GM12874 (cell line): ENCODE measurements at regions not wholly inside any gene's neighbourhood (a gene's known extent, or its start where the extent isn't known, plus 50 kb on each side); places are given as distances from the start of the nearest gene placed in this dataset.

Experiments used
- TF ChIP-seq, protein P1 (sequence below): IDR thresholded peaks from 2 replicates; pipeline ENCODE4 v1.5.1; 2011; ENCODE audit warnings: low read depth, mild to moderate bottlenecking, control low read depth, low read length, moderate library complexity; ENCODE audit not compliant: insufficient read depth

DNA sequence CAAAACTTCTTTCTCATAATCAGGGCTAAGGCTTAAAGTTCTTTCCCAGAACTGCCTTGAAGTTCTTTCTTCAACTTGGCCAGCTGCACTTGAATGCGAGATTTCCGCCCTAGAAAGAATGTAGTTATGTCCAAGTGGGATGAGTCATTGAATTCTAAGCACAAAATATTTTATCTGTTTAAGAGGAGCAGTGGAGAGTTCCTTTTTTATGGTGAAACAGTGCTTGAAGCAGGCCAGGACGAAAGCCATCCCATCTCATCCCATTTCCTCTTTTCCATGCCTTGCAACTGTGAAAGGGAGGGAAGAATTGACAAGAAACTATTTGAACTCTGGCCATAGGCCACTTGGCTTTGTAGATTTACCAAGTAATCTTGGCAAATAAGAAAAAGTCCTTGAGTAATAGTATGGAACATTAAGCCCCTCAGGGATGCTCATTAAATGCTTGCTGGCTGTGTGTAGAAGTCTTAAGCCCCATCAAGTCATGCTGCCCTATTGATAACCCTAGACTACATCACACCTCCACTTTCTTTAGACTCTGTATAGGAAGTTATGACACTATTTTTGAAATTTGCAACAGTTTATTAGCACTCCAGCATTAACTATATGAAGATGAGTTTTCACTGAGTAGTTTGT is 174.5 kb downstream of the KCTD12 start:
- TF ChIP-seq, protein P1, sequence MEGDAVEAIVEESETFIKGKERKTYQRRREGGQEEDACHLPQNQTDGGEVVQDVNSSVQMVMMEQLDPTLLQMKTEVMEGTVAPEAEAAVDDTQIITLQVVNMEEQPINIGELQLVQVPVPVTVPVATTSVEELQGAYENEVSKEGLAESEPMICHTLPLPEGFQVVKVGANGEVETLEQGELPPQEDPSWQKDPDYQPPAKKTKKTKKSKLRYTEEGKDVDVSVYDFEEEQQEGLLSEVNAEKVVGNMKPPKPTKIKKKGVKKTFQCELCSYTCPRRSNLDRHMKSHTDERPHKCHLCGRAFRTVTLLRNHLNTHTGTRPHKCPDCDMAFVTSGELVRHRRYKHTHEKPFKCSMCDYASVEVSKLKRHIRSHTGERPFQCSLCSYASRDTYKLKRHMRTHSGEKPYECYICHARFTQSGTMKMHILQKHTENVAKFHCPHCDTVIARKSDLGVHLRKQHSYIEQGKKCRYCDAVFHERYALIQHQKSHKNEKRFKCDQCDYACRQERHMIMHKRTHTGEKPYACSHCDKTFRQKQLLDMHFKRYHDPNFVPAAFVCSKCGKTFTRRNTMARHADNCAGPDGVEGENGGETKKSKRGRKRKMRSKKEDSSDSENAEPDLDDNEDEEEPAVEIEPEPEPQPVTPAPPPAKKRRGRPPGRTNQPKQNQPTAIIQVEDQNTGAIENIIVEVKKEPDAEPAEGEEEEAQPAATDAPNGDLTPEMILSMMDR, result no peak

DNA sequence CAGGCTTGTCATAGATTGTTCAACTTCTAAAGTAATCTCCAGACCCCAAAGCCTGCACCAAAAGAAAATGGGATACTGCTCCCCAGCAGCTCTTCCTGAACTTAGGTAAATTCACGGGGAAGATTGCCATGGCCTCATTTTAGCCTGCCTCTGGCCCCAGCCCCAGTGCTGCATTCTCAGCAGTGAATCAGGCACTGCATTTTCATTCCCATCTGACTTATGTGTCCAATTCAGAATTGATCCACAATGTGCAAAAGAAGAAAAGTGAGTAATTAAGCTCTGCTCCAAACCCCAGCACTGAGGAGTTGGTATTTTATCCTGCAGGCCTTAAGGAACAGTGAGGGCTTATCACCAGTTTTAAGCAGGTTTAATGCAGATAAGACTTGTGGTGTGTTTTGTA is 176.4 kb downstream of the KCTD12 start:
- TF ChIP-seq, protein P1, result no peak

DNA sequence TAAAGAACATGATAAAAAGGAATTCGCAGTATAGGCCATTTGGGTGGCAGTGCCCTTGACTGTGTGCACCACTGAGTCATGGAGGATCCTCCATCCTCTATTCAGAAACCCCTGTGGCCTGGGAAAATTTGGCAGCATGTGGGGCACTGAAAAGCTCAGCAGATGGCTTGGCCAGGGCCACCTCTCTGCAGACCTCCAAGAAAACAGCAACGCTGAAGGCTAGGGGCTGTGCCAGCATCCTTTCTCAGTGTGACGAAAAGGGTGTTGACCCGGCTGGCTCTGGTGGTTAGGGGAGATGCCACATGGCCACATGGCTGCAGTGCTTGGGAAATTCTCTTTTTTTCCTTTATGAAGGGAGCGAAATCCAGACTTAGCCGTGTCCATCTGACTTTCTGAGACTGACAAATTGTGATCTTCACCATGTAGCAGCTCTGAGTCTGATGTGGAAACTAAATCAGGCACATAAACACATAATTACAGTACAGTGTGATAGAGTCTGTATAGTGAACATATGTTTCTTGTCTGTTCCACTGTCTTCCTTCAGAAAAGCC is 178.0 kb downstream of the KCTD12 start:
- TF ChIP-seq, protein P1, result no peak

- TF ChIP-seq, protein P1, result no peak
These were observed 178.8 kb downstream of the KCTD12 start for GRCh38 chr13:76707360-76707759.

DNA sequence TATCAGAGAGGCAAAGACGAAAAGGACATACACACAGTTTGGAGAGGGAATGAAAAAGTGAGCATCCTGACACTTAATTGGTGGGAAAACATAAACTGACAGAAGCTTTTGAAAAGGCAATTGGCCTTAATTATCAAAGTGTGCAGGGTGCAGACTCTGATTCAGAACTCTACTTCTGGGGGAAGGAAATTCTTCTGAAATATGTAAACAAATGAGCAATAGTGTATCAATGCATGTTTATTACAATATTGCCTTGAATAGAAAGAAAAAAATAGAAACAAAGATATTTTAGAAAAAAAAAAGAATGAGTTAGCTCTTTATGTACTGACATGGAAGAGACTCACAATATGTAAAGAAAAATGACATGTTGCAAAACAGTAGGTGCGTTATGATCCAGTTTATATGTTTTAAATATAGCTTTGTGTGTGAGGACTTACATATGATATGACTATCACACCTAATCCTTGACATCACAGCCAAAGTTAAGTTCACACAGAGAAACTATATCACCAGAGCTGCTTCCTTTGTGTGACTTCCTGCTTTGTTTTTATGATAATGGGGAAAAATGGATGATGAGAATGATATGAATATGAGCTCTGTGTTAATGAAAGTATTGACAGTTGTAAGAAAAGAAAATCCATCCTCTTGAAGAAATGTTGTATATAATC is 182.4 kb downstream of the KCTD12 start:
- TF ChIP-seq, protein P1, result no peak

DNA sequence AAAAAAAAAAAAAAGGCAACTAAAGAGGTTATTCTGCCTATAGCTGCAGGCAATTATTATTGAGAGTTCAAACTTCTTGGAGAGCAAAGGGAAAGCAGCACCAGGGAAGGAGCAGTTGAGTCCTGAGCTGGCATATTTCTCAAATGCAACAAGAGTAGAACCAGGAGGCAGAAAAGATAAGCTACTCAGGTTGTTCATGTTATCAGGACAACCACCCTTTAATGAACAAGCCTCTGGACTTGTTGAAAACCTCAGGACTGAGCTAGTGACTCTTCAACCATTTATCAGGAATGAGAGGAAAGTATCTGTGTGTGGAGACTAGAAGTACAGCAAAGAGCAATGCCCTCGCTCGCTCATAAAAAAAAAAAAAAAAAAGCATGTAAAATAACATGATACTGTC is 183.0 kb downstream of the KCTD12 start:
- TF ChIP-seq, protein P1, result no peak

GRCh38 chr13:76697288-76697687 is 188.9 kb downstream of the KCTD12 start:
- TF ChIP-seq, protein P1, result no peak
